ENCODE measurements at regions not wholly inside any gene's neighbourhood (a gene's known extent, or its start where the extent isn't known, plus 50 kb on each side); places are given as distances from the start of the nearest gene placed in this dataset.

GRCh38 chr4:156396534-156396933 is 442.9 kb upstream of the CTSO start:
- TF ChIP-seq TAF1 (IDR thresholded peaks at IDR 0.05; ENCODE audit: borderline replicate concordance, low read depth, low read length) (no peak), POLR2A (IDR thresholded peaks at IDR 0.05; ENCODE audit: low read depth, low read length) (no peak)
